SH-SY5Y (cell line): ENCODE measurements at regions not wholly inside any gene's neighbourhood (a gene's known extent, or its start where the extent isn't known, plus 50 kb on each side); places are given as distances from the start of the nearest gene placed in this dataset.

Experiments
- GATA2 ChIP-seq: IDR thresholded peaks from 2 replicates; pipeline ENCODE4 v1.6.1; 2011; ENCODE audit warnings: mild to moderate bottlenecking, low read depth, low read length
- GATA3 ChIP-seq: IDR thresholded peaks from 2 replicates; pipeline ENCODE4 v1.6.1; 2011; ENCODE audit warnings: low read depth, mild to moderate bottlenecking, low read length, moderate library complexity

DNA sequence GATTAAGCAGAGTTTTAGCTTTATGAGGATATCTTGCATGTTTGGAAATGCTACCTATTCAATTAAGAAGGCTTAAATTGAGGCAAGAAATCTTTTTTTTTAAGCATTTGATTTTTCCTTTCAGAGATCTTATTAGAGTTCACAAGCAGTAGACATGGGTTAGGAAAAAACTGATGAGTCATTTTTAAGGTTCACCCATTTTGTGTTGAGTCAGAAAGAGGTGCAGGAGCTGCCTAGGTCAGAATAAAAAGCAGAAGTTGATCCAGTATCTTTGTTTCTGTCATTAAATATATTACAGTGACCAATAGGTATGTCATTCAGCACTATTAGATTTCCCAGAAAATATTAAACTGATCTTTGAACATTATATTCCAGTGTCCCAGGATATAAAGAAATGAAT, 306.8 kb downstream of the LMBRD1 start:
- no peak for TF ChIP-seq GATA2
- TF ChIP-seq GATA3, result no peak
